A549 (cell line): ENCODE measurements at regions not wholly inside any gene's neighbourhood (a gene's known extent, or its start where the extent isn't known, plus 50 kb on each side); places are given as distances from the start of the nearest gene placed in this dataset.

Experiments used
- EP300 ChIP-seq, 2 experiments: fragments of >200 bp; sonication (Bioruptor Twin); formaldehyde crosslinking; IDR thresholded peaks; 2 replicates in 1 of 2; 3 replicates in 1 of 2; pipeline ENCODE4 v1.6.1; 2016 to 2017
- MAFK ChIP-seq: fragments of 450-650 bp; IDR thresholded peaks from 2 replicates; pipeline ENCODE4 v1.6.1; 2014; ENCODE audit not compliant: partially characterized antibody
- MYC ChIP-seq: IDR thresholded peaks from 2 replicates; pipeline ENCODE4 v1.6.1; 2012; ENCODE audit warnings: mild to moderate bottlenecking, inconsistent platforms, low read length, improper control_type of control experiment, borderline replicate concordance
- NR3C1 ChIP-seq: fragments of >200 bp; sonication (Bioruptor Twin); formaldehyde crosslinking; IDR thresholded peaks from 3 replicates; pipeline ENCODE4 v1.6.1; 2017
- PHF8 ChIP-seq: fragments of 200-600 bp; sonication (generic); IDR thresholded peaks from 2 replicates; pipeline ENCODE4 v1.6.1; 2016; ENCODE audit warnings: low read depth, mild to moderate bottlenecking, antibody characterized with exemption, moderate library complexity, borderline replicate concordance
- POLR2A ChIP-seq: IDR thresholded peaks from 2 replicates; pipeline ENCODE4 v1.6.1; 2012; ENCODE audit warnings: mild to moderate bottlenecking, low read length
- RAD21 ChIP-seq, 2 experiments: fragments of >200 bp in 1 of 2; sonication (Bioruptor Twin) in 1 of 2; formaldehyde crosslinking in 1 of 2; IDR thresholded peaks in 1 of 2; conservative IDR thresholded peaks in 1 of 2; 2 replicates in 1 of 2; 3 replicates in 1 of 2; pipeline ENCODE4 v1.6.1; 2012 to 2018; ENCODE audit warnings: inconsistent platforms in 1 of 2
- RFX5 ChIP-seq: fragments of 450-650 bp; IDR thresholded peaks from 2 replicates; pipeline ENCODE4 v1.7.1; 2014; ENCODE audit warnings: antibody characterized with exemption, mild to moderate bottlenecking, moderate library complexity
- SMC3 ChIP-seq: fragments of >200 bp; sonication (Bioruptor Twin); formaldehyde crosslinking; IDR thresholded peaks from 3 replicates; pipeline ENCODE4 v1.6.1; 2018; ENCODE audit warnings: inconsistent platforms
- TFCP2L1 ChIP-seq: fragments of 250-450 bp; sonication (Bioruptor Pico); IDR thresholded peaks from 2 replicates; pipeline ENCODE4 v1.5.0; 2021; ENCODE audit warnings: mild to moderate bottlenecking
- TF ChIP-seq, protein P1 (sequence below): fragments of >200 bp; sonication (Bioruptor Twin); formaldehyde crosslinking; IDR thresholded peaks from 3 replicates; pipeline ENCODE4 v1.5.1; 2016
- TF ChIP-seq, protein P2 (sequence below): fragments of 250-450 bp; sonication (Bioruptor Pico); IDR thresholded peaks from 2 replicates; pipeline ENCODE4 v1.5.0; 2021; ENCODE audit warnings: mild to moderate bottlenecking, moderate library complexity, borderline replicate concordance
- TF ChIP-seq, protein P3 (sequence below): fragments of 200-600 bp; sonication (generic); IDR thresholded peaks from 2 replicates; pipeline ENCODE4 v1.6.1; 2016; ENCODE audit warnings: antibody characterized with exemption, mild to moderate bottlenecking, moderate library complexity

DNA sequence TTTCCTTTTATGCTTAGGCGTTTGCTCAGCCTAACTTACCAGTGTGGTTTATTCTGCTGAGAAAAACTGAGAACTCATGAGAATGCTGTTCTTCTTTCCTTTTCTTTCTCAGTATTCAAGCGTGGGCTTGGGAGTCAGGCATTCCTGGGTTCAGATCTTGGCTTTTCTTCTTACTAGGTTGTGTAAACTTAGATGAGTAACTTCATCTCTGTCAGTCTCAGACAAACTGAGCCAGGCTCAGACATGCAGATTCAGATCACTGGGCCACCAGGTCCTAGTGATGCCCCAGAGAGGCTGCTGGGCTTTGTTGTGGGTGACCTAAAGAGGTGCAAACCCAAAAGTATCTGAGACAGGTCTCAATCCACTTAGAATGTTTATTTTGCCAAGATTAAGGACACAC, 95.8 kb upstream of the MPHOSPH6 start:
- TF ChIP-seq PHF8 (no peak), POLR2A (no peak), SMC3 (no peak), MYC (no peak), MAFK (no peak), EP300 (IDR thresholded peaks at IDR 0.05) (no peak), NR3C1 (no peak), RFX5 (no peak), RAD21 (conservative IDR thresholded peaks at IDR 0.05 in 1 of 2, IDR thresholded peaks at IDR 0.05 in 1 of 2) (no peak), TFCP2L1 (CRISPR knock-in tag) (no peak)
- TF ChIP-seq, protein P1, sequence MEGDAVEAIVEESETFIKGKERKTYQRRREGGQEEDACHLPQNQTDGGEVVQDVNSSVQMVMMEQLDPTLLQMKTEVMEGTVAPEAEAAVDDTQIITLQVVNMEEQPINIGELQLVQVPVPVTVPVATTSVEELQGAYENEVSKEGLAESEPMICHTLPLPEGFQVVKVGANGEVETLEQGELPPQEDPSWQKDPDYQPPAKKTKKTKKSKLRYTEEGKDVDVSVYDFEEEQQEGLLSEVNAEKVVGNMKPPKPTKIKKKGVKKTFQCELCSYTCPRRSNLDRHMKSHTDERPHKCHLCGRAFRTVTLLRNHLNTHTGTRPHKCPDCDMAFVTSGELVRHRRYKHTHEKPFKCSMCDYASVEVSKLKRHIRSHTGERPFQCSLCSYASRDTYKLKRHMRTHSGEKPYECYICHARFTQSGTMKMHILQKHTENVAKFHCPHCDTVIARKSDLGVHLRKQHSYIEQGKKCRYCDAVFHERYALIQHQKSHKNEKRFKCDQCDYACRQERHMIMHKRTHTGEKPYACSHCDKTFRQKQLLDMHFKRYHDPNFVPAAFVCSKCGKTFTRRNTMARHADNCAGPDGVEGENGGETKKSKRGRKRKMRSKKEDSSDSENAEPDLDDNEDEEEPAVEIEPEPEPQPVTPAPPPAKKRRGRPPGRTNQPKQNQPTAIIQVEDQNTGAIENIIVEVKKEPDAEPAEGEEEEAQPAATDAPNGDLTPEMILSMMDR = no peak
- TF ChIP-seq, protein P2, sequence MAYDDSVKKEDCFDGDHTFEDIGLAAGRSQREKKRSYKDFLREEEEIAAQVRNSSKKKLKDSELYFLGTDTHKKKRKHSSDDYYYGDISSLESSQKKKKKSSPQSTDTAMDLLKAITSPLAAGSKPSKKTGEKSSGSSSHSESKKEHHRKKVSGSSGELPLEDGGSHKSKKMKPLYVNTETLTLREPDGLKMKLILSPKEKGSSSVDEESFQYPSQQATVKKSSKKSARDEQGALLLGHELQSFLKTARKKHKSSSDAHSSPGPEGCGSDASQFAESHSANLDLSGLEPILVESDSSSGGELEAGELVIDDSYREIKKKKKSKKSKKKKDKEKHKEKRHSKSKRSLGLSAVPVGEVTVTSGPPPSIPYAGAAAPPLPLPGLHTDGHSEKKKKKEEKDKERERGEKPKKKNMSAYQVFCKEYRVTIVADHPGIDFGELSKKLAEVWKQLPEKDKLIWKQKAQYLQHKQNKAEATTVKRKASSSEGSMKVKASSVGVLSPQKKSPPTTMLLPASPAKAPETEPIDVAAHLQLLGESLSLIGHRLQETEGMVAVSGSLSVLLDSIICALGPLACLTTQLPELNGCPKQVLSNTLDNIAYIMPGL = no peak
- TF ChIP-seq, protein P3, sequence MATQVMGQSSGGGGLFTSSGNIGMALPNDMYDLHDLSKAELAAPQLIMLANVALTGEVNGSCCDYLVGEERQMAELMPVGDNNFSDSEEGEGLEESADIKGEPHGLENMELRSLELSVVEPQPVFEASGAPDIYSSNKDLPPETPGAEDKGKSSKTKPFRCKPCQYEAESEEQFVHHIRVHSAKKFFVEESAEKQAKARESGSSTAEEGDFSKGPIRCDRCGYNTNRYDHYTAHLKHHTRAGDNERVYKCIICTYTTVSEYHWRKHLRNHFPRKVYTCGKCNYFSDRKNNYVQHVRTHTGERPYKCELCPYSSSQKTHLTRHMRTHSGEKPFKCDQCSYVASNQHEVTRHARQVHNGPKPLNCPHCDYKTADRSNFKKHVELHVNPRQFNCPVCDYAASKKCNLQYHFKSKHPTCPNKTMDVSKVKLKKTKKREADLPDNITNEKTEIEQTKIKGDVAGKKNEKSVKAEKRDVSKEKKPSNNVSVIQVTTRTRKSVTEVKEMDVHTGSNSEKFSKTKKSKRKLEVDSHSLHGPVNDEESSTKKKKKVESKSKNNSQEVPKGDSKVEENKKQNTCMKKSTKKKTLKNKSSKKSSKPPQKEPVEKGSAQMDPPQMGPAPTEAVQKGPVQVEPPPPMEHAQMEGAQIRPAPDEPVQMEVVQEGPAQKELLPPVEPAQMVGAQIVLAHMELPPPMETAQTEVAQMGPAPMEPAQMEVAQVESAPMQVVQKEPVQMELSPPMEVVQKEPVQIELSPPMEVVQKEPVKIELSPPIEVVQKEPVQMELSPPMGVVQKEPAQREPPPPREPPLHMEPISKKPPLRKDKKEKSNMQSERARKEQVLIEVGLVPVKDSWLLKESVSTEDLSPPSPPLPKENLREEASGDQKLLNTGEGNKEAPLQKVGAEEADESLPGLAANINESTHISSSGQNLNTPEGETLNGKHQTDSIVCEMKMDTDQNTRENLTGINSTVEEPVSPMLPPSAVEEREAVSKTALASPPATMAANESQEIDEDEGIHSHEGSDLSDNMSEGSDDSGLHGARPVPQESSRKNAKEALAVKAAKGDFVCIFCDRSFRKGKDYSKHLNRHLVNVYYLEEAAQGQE = no peak
